ENCODE measurements at regions not wholly inside any gene's neighbourhood (a gene's known extent, or its start where the extent isn't known, plus 50 kb on each side); places are given as distances from the start of the nearest gene placed in this dataset.
A peak's percentile ranks its signal among the peaks of the same experiment; 100 is the strongest.

- Mint-ChIP-seq H3K27ac (no peak overlapping the region), H3K9me3 (no peaks in the 10 kb centered on the region), H3K4me3 (no peak overlapping the region), H3K4me1 (no peaks in the 10 kb centered on the region), H3K36me3 (ENCODE audit: low read depth) (no peaks in the 10 kb centered on the region), H3K27me3 (ENCODE audit: low read depth) (peaks cover 9% of the 10 kb centered on the region)
- TF ChIP-seq CTCF (IDR thresholded peaks at IDR 0.05; ENCODE audit: unreplicated experiment in 3 of 3): no peak
Measured at GRCh38 chr10:53724581-53724980, 952.0 kb upstream of the MBL2 start.

- Mint-ChIP-seq H3K36me3 (ENCODE audit: low read depth) (no peaks in the 10 kb centered on the region), H3K9me3 (no peaks in the 10 kb centered on the region), H3K27me3 (ENCODE audit: low read depth) (no peaks in the 10 kb centered on the region), H3K4me1 (no peaks in the 10 kb centered on the region), H3K27ac (no peak overlapping the region), H3K4me3 (no peak overlapping the region)
- no peak for TF ChIP-seq CTCF (IDR thresholded peaks at IDR 0.05; ENCODE audit: unreplicated experiment in 3 of 3)
Measured at GRCh38 chr10:53719658-53720057, 947.1 kb upstream of the MBL2 start.

GRCh38 chr10:53716156-53716555, 943.6 kb upstream of the MBL2 start:
- Mint-ChIP-seq H3K36me3 (ENCODE audit: low read depth) (no peaks in the 10 kb centered on the region), H3K27me3 (ENCODE audit: low read depth) (no peaks in the 10 kb centered on the region), H3K4me3 (no peak overlapping the region), H3K27ac (peak overlapping the region in 1 of 3 experiments; percentile 7), H3K9me3 (peaks cover 2% of the 10 kb centered on the region), H3K4me1 (no peaks in the 10 kb centered on the region)
- TF ChIP-seq CTCF (IDR thresholded peaks at IDR 0.05; ENCODE audit: unreplicated experiment in 3 of 3): no peak

- Mint-ChIP-seq H3K27me3 (ENCODE audit: low read depth) (no peaks in the 10 kb centered on the region), H3K36me3 (ENCODE audit: low read depth) (peaks cover 3% of the 10 kb centered on the region), H3K27ac (no peak overlapping the region), H3K4me1 (no peaks in the 10 kb centered on the region), H3K9me3 (peaks cover 7% of the 10 kb centered on the region), H3K4me3 (no peak overlapping the region)
- no peak for TF ChIP-seq CTCF (IDR thresholded peaks at IDR 0.05; ENCODE audit: unreplicated experiment in 3 of 3)
Measured at GRCh38 chr10:53713431-53713830, 940.8 kb upstream of the MBL2 start.

- H3K27ac Mint-ChIP-seq: no peak overlapping the region
- peaks cover 3% of the 10 kb centered on the region for H3K36me3 Mint-ChIP-seq (ENCODE audit: low read depth)
- H3K4me3 Mint-ChIP-seq: no peak overlapping the region
- peaks cover 13% of the 10 kb centered on the region for H3K9me3 Mint-ChIP-seq
- H3K4me1 Mint-ChIP-seq: no peaks in the 10 kb centered on the region
- no peaks in the 10 kb centered on the region for H3K27me3 Mint-ChIP-seq (ENCODE audit: low read depth)
- TF ChIP-seq CTCF (IDR thresholded peaks at IDR 0.05; ENCODE audit: unreplicated experiment in 3 of 3): no peak
Measured at GRCh38 chr10:53702489-53702888, 929.9 kb upstream of the MBL2 start.

GRCh38 chr10:53701213-53701612, 928.6 kb upstream of the MBL2 start:
- no peak for TF ChIP-seq CTCF (IDR thresholded peaks at IDR 0.05; ENCODE audit: unreplicated experiment in 3 of 3)
- H3K9me3 Mint-ChIP-seq: peaks cover 5% of the 10 kb centered on the region
- no peak overlapping the region for H3K4me3 Mint-ChIP-seq
- H3K4me1 Mint-ChIP-seq: no peaks in the 10 kb centered on the region
- H3K36me3 Mint-ChIP-seq (ENCODE audit: low read depth): peaks cover 3% of the 10 kb centered on the region
- no peak overlapping the region for H3K27ac Mint-ChIP-seq
- H3K27me3 Mint-ChIP-seq (ENCODE audit: low read depth): no peaks in the 10 kb centered on the region
